ENCODE measurements at regions not wholly inside any gene's neighbourhood (a gene's known extent, or its start where the extent isn't known, plus 50 kb on each side); places are given as distances from the start of the nearest gene placed in this dataset.

DNA sequence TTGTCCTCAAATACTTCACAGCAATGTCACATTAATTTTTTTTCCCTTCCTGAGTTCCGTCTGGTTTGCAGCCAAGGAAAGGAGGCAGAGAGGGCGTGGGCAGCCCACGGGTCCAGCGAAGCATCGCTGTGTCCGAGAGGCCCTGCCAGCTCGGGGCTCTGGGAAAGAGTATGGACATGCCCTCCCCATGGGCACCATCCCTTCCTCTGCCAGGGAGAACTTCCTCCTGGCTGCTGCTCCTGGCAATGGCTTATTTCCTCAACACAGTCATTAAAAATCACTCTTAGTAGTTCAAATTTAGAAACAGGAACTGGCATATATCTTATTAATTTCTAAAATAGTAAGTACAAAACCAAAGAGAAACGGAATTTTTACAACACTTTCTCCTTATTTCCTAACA is 115.4 kb downstream of the RIPK4 start:
- TF ChIP-seq, protein P1, sequence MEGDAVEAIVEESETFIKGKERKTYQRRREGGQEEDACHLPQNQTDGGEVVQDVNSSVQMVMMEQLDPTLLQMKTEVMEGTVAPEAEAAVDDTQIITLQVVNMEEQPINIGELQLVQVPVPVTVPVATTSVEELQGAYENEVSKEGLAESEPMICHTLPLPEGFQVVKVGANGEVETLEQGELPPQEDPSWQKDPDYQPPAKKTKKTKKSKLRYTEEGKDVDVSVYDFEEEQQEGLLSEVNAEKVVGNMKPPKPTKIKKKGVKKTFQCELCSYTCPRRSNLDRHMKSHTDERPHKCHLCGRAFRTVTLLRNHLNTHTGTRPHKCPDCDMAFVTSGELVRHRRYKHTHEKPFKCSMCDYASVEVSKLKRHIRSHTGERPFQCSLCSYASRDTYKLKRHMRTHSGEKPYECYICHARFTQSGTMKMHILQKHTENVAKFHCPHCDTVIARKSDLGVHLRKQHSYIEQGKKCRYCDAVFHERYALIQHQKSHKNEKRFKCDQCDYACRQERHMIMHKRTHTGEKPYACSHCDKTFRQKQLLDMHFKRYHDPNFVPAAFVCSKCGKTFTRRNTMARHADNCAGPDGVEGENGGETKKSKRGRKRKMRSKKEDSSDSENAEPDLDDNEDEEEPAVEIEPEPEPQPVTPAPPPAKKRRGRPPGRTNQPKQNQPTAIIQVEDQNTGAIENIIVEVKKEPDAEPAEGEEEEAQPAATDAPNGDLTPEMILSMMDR (IDR thresholded peaks at IDR 0.05) = no peak
- TF ChIP-seq POLR2AphosphoS5 (IDR thresholded peaks at IDR 0.05; ENCODE audit: insufficient read depth in 1 of 2, low read depth in 1 of 2) (no peak), POLR2A (IDR thresholded peaks at IDR 0.05) (no peak)

All from vagina (tissue), 2 donors.